Activated B cell treated with CpG ODN at 0.5 μM for 24 hours (primary cell): ENCODE measurements at regions not wholly inside any gene's neighbourhood (a gene's known extent, or its start where the extent isn't known, plus 50 kb on each side); places are given as distances from the start of the nearest gene placed in this dataset.

Experiments
- ATAC-seq: fragments of 200-7000 bp; cut with Tn5 transposase; one replicate; pipeline ENCODE4 v1.10.0; 2021; ENCODE audit warnings: low read depth, mild to moderate bottlenecking, moderate library complexity
- CTCF ChIA-PET: fragments of 350-600 bp; sonication (Branson Sonifier 250); formaldehyde crosslinking; loops from one replicate; lab custom pipeline; 2021; ENCODE audit warnings: antibody characterized with exemption; lab: Charles Lee
- POLR2A ChIA-PET: fragments of 350-600 bp; sonication (Branson Sonifier 250); formaldehyde crosslinking; loops from one replicate; lab custom pipeline; 2021; ENCODE audit warnings: antibody characterized with exemption; lab: Charles Lee
- DNase-seq: peaks from one replicate; pipeline ENCODE4 v3.0.0; 2022
- H3K27ac Mint-ChIP-seq: one replicate; pipeline ENCODE4 v1.8.0; 2020; ENCODE audit warnings: mixed read lengths
- H3K27me3 Mint-ChIP-seq: one replicate; pipeline ENCODE4 v1.8.0; 2021; ENCODE audit warnings: mixed read lengths
- H3K36me3 Mint-ChIP-seq: one replicate; pipeline ENCODE4 v1.8.0; 2021; ENCODE audit warnings: low read depth, mixed read lengths
- H3K4me1 Mint-ChIP-seq: one replicate; pipeline ENCODE4 v1.8.0; 2021; ENCODE audit warnings: mixed read lengths
- H3K4me3 Mint-ChIP-seq: one replicate; pipeline ENCODE4 v1.8.0; 2020; ENCODE audit warnings: mild to moderate bottlenecking, mixed read lengths
- H3K9me3 Mint-ChIP-seq: one replicate; pipeline ENCODE4 v1.8.0; 2020; ENCODE audit warnings: mixed read lengths
- intact Hi-C: fragments of 100-400 bp; cut with micrococcal nuclease; formaldehyde crosslinking; loops from one replicate; pipeline ENCODE4 v1.15.1; 2024
- TF ChIP-seq, protein P1 (sequence below): fragments of 200-600 bp; IDR thresholded peaks from one replicate; pipeline ENCODE4 v1.8.0; 2022; ENCODE audit warnings: antibody characterized with exemption, mild to moderate bottlenecking

DNA sequence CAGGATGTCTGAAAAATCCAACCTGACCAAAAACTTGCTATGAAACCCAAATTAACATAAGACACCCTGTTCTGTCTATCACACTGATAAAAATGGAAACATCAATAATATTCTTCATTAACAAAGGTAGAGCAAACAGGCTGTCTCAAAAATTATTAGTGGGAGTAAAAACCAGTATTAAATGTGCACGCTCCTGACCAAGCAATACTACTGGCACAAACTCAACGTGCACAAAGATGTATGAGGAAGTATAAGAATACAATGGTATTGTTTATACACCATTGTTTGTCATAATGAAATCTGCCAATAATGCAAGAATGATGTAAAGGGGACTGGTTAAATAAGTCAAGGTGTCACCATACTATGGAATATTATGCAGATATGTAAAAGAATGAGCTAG, 288.5 kb downstream of the MN1 start:
- Mint-ChIP-seq H3K27me3 (peaks cover 3% of the 10 kb centered on the region), H3K36me3 (no peaks in the 10 kb centered on the region), H3K4me1 (no peaks in the 10 kb centered on the region), H3K4me3 (no peak overlapping the region), H3K9me3 (peaks cover 5% of the 10 kb centered on the region), H3K27ac (no peak overlapping the region)
- ATAC-seq (no peak), DNase-seq (no peak)
- POLR2A ChIA-PET = interaction anchor here (0.6 kb wide), 1 partner anchor 805 kb away, joined by 5 read pairs; no protein-coding TSS in a partner anchor
- TF ChIP-seq, protein P1, sequence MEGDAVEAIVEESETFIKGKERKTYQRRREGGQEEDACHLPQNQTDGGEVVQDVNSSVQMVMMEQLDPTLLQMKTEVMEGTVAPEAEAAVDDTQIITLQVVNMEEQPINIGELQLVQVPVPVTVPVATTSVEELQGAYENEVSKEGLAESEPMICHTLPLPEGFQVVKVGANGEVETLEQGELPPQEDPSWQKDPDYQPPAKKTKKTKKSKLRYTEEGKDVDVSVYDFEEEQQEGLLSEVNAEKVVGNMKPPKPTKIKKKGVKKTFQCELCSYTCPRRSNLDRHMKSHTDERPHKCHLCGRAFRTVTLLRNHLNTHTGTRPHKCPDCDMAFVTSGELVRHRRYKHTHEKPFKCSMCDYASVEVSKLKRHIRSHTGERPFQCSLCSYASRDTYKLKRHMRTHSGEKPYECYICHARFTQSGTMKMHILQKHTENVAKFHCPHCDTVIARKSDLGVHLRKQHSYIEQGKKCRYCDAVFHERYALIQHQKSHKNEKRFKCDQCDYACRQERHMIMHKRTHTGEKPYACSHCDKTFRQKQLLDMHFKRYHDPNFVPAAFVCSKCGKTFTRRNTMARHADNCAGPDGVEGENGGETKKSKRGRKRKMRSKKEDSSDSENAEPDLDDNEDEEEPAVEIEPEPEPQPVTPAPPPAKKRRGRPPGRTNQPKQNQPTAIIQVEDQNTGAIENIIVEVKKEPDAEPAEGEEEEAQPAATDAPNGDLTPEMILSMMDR = no peak
- CTCF ChIA-PET = no interaction called here
- intact Hi-C loops = no loop called here

DNA sequence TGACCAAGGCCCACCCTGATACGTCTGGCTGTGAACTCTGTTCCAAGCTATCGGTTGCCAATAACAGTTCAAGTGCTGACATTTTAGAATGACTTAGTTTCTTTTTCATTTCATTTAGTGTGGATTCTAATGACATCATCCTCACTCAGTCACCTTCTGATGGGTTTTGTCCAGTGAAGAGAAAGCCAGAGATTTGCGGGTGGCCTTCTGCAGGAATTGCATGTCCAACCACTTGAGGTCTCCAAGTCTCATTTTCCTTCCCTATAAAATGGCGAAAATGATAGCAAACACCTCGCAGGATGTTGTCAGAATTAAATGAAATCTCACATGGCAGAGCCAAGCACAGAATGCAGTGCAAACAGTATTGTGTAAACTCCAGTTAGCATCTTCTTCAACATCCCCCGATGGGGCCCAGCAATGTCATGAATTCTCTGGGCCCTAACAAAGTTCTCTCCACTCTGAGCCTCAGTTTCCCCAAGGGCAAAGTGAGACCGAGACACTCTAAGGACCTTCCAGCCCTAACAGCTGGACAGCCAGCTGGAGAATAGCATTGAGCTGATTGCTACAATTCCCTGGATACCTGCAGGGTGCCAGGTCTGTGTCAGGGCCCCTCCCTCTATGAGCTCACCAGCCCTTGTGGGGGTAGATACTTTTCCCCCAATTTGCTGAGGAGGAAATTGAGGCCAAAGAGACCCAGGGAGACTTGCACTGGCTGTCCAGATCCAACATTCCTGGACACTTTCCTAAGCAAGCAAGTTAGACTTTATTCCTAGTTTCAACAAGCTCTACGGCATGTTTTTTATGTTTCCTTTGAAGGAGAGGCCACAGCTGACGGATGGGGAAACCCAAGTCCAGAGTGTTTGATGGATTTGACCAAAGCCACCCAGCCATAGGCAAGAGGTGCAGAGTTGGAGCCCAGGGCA, 286.7 kb downstream of the MN1 start:
- CTCF ChIA-PET = interaction anchor here (0.7 kb wide), 1 partner anchor 14 kb away, joined by 3 read pairs; no protein-coding TSS in a partner anchor

DNA sequence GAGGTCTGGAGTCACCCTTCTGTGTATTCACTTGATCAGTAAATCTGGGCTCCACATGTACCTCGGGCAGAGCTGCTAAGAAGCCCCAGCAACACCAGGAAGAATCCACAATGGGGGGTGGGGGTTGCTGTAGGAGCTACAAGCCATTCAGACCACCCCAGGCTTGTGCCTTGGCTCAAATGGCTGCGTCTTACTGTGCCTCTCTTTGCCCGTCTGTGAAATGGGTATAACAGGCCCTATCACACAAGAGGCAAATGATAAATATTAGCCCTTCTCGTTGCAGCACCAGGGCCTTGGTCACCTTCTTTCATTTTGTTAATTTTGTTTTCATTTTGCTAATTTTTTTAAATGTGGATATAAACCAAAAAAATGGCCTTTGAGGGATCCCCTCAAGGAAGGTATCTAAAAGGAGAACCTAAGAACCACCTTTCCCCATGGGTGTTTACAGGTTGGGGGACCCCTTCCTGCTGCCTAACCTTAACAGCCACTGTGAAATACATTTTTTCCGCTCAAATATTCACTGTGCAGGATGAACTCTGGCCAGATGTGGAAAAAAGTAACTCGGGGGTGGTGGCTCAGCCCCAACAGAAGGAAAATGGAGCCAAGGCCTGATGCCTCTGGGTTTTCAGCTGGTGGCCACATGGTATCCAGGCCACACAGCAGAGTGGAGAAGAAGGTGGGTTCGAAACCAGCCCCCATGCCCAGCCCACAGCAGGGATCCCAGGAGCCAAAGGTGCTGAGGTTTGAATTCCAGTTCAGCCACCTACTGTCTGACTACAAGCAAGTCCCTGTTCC, 284.0 kb downstream of the MN1 start:
- Mint-ChIP-seq H3K9me3 (peaks cover 5% of the 10 kb centered on the region), H3K4me1 (no peaks in the 10 kb centered on the region), H3K4me3 (no peak overlapping the region), H3K27me3 (no peaks in the 10 kb centered on the region), H3K27ac (no peak overlapping the region), H3K36me3 (no peaks in the 10 kb centered on the region)
- intact Hi-C loops = no loop called here
- no peak for ATAC-seq
- DNase-seq = no peak
- CTCF ChIA-PET = no interaction called here
- TF ChIP-seq, protein P1 = no peak
- POLR2A ChIA-PET = no interaction called here

More for the DNA sequence above, 286.7 kb downstream of the MN1 start:
- Mint-ChIP-seq H3K27ac (no peak overlapping the region), H3K27me3 (peaks cover 3% of the 10 kb centered on the region), H3K36me3 (no peaks in the 10 kb centered on the region), H3K4me3 (no peak overlapping the region), H3K4me1 (no peaks in the 10 kb centered on the region), H3K9me3 (peaks cover 5% of the 10 kb centered on the region)
- POLR2A ChIA-PET = no interaction called here
- intact Hi-C loops = no loop called here
- TF ChIP-seq, protein P1 = no peak
- DNase-seq (no peak), ATAC-seq (no peak)

DNA sequence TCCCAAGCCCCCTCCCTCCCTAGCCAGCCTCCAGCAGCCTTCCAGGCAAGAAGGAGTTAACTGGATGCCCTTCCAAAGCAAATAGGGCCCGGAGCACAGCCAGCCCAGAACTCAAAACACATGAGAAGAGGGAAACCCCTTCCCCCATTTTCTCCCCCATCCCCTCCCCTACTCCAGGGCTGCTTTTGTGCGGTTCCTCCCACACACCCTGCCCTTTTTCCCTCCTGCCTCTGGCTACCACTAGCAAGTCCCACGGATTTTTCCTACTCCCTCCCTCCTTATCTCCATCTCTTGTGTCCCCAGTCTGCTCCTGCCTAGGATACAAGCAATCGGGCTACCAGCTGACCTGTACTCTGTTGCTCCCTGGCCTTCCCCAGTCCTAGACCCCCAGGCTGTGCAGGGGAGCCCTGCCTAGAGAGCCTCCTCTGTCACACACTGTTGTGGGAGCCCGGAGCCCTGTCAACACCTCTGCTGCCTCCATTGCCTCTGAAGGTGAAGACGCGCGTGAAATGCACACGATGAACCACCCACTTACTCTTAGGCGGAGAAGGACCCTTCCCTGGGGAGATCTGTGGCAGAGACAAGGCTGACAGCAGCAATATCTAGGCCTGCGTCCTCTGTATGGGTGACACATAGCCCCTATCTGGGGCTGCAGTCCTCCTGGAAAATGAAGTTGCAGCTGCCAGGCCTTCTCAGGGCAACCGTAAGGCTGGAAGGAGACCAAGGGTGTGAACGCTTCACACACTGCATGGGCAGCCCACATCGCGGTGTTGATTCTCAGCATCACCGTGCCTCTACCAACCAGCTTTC, 282.8 kb downstream of the MN1 start:
- DNase-seq (no peak), ATAC-seq (no peak)
- Mint-ChIP-seq H3K4me3 (no peak overlapping the region), H3K36me3 (no peaks in the 10 kb centered on the region), H3K9me3 (peaks cover under 1% of the 10 kb centered on the region), H3K4me1 (no peaks in the 10 kb centered on the region), H3K27ac (no peak overlapping the region), H3K27me3 (no peaks in the 10 kb centered on the region)
- POLR2A ChIA-PET = no interaction called here
- TF ChIP-seq, protein P1 = no peak
- CTCF ChIA-PET = no interaction called here
- intact Hi-C loops = no loop called here
